NCI-H2029 treated with DMSO at 0.1 percent for 48 hours (cell line): ENCODE measurements at regions not wholly inside any gene's neighbourhood (a gene's known extent, or its start where the extent isn't known, plus 50 kb on each side); places are given as distances from the start of the nearest gene placed in this dataset.

Experiments
- DNase-seq: peaks from one replicate; lab custom pipeline; 2025; lab: John Stamatoyannopoulos, UW

DNA sequence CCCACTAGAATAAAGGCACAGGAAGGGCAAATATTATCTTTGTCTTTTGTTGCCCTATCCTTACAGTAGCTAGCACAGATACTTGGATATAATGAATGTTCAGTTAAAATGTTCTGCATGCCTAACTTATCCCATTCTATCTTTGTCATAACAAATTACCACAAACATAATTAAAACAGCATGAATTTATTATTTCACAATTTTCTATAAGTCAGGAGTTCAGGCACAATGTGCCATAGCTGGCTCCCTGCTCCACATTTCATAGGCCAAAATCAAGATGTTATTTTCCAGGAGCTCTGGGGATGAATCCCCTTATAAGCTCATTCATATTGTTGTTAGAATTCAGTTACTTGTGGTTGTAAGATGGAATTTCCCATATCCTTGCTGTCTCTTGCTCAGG is 975.5 kb downstream of the IGSF11 start:
- no peak for DNase-seq

- DNase-seq = no peak
Observed at GRCh38 chr3:118067439-118067838, 967.2 kb downstream of the IGSF11 start.

DNA sequence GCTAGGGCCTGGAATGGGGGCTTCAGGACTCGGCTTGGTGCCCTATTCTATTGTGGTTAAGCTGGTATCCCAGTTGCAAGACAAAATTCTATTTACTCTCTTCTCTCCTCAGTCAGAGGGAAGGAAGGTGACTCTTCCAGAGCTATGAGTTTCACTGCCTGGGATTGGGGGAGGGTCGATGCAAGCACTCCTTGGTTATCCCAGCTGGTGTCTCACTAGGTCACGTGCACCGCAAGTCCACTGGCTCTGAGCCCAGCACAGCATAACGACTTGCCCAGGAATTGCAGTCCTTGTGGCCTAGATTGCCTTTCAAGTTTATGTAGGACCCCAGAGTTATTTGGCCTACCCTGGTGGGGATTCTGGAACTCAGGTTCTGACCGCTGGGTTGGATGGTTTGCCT is 958.8 kb downstream of the IGSF11 start:
- no peak for DNase-seq

DNA sequence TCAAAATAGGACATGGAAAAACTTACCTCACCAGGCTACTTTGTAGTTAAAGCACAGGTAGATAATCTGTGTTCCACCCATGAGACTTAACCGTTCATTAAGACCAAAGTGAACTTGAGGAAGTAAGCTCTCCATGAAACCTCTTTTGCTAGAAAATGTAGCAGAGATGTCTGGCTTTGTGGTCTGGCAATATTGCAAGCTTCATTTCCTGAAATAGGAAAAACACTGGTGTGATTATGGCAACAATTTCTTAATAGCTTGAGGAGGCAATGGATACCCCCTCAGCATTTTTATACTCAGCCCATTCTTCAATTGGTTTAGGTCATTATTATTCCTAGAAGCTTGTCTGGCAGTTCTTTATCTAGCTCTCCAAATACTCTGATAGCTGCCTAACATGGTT is 957.3 kb downstream of the IGSF11 start:
- no peak for DNase-seq

DNA sequence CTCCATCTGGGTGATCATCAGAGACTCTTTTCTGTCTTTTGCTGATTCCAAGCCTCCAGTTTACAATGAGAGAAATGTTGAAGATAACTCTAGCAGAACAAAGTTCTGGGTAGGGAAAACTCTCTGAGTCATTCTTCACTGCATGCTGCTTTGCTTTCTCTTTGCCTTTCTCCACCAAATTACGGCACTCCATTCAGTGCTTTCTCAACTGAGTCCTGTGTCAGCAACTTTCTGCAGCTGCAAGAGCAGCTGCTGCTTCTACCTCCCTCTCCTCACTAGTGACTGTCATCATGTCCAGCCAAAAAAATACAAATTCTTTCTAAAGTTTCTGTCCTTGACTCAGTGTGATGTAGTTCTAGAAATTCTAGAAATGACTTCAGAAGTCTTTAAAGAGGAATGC is 953.8 kb downstream of the IGSF11 start:
- DNase-seq = no peak

DNA sequence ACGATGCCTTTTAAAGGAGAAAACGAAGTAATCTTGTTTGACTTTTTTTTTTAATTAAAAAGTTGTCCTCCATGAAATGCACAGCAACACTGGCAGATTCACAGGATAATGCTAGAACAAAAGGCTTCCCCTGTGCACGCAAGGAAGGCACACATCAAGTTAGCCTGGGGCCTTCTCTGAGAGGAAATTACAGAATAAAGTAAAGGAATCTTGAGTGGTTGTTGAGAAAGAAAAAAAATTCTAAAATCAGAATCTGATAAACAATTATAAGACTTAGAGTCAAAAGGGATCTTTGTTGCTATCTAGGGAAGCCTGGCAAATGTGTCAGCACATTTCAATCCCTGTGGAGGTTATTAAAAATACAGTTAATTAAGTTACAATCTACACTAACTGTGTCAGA is 946.0 kb downstream of the IGSF11 start:
- DNase-seq = no peak

GRCh38 chr3:118089563-118089962 is 945.1 kb downstream of the IGSF11 start:
- no peak for DNase-seq

DNA sequence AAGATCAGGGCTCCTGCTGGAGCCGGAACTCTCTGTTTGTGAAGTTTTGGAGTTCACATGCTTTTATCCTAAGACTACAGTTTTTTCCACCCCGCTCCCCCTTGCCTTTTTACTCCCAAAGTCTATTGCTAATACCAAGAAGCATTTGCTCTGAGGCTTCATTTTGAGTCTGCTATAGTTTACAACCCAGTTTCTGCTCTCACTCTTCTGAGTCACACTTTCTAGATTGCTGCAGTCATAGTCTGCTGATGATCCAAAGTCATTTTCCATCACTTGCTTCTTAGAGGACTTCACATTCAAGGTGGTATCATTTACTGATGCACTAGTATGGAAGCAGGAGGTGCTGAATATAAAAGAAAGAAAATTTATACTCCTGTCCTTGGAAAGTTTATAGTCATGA is 937.4 kb downstream of the IGSF11 start:
- no peak for DNase-seq

DNA sequence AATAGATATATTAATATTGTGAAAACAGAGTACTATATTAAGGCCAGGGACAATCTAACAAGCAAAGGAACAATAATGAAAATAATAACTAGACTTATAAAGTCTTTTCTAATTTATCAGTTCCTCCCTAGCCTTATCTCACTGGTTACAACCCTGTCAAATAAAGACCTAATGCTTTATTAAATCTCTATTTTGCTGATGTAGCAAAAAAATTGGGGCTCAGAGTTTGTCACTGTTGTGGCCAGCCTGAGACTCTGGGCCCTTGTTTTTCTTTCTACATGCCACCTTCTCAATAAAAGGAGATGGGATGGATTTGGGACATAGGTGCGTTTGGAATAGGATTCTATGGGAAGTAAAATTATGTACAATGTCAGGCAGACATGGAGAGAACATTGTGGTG is 937.0 kb downstream of the IGSF11 start:
- no peak for DNase-seq

DNA sequence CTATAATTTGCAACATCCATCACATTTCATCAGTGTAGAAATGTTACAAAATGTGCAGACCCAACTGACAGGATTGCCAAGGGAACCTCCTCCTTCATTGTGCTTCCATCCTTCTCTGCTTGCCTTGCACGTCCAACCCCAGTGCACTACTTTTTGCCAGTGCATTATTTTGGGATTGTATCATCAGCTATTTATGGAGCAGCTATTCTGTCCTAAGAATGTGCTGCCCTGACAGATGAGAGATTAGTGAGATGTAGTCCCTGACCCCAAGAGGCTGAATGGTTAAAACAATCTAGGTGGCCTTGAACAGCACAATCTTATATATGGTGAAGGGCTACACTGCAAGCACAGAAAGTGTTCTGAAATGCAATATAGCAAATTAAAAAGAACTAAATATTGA is 935.8 kb downstream of the IGSF11 start:
- DNase-seq = no peak

- no peak for DNase-seq
Observed at GRCh38 chr3:118101891-118102290, 932.8 kb downstream of the IGSF11 start.

DNA sequence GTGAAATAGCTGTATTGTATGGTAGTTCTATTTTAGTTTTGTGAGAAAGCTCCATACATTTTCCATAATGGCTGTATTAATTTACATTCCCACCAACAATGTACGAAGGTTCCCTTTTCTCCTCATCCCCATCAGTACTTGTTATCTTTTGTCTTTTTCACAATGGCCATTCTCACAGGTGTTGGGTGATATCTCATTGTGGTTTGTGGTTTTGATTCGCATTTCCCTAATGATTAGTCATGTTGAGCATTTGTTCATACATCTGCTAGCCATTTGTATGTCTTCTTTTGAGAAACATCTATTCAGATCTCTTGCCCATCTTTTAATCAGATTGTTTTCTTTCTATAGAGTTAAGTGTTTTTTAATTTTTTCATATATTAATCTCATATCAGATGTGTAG is 931.9 kb downstream of the IGSF11 start:
- DNase-seq = no peak

DNA sequence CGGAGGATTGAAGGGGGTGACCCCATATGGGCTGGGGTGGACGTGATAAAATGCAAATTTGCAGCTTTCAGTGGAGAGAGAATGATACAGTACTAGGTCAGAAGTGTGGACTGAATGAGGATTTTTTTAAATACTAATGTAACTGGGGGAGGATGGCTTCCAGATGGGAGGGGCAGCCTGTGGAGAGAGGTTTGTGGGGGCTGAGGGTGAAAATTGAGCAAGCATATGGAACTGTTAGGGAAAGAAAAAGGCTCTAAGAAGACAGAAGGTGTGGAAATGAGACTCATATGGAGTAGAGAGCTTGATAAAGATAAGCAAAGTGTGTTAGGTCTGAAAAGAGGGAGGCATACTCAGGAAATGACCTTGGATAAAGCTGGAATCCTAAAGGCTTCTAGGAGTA is 926.4 kb downstream of the IGSF11 start:
- no peak for DNase-seq

DNA sequence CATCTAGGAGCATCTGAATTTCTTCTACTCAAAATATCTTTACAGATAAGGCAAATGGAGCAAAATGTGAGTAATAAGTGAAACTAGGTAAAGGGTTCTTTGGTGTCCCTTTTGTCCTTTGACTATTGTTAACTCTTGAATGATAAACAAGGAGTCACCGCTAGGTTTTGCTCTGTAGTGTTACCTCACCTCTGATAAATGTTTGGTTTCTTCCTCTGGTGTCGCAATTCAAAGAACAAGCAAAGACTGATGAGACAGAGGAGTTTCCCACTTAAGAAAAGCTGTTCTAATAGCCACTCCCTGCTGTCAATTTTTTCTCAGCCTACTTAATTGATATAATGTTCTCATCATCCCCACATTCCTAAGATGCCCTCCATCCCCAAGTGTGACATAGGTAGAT is 925.9 kb downstream of the IGSF11 start:
- DNase-seq = no peak

GRCh38 chr3:118110211-118110610 is 924.4 kb downstream of the IGSF11 start:
- DNase-seq = no peak

DNA sequence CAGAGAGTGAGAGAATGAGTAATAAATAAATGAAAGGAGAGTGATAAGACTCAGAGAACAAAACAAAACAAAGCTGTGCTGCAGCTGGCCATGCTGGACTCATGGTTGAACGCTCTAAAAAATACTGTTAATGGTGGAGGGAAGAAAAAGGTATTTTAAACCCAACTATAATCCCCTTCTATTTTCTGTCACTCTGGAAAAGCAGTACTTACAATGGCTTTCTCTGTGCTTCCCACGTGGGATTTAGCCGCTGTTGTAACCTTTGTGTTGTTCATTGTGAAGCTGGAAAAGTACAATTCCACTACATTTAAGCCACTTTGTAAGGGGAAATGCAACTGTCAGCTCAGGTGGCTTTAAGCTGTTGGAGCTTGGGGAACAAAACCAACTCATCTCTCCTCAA is 917.7 kb downstream of the IGSF11 start:
- no peak for DNase-seq

- no peak for DNase-seq
Observed at GRCh38 chr3:118126751-118127150, 907.9 kb downstream of the IGSF11 start.

- DNase-seq = no peak
Observed at GRCh38 chr3:118127992-118128391, 906.7 kb downstream of the IGSF11 start.

DNA sequence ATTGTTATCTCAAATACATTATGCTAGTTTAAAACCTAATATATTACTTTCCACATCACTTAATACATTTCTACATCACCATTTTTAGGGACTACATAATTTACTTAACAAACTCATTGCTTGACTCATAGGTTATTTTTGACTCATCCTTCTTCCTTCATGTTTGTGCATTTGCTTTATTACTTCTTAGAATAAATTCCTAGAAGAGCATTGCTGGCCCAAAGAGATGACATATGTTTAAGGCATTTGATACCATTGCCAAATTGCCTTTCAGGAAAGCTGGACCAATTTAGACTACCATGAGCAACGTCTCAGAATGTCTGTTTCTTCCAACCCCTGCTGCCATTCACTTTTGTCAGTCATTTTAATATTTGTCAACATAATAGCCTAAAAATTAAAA is 905.8 kb downstream of the IGSF11 start:
- DNase-seq = no peak

DNA sequence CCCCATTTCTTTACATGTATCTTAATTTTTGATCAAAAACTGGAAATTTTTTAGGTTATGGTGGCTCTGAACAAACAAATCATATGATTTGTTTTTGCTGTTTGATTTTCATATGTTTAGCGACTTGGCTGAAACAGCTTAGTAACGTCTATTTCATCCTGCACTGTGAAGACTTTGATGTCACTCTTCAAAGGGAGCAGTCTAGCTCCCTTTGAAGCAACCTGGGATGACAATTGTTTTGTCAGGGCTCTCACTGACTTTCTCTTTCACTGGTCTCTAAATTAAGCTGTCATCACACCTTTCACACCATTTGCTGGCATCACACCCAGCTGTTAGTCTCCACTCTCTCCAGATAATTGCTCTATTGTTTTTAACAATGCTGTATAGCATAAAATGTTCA is 896.9 kb downstream of the IGSF11 start:
- DNase-seq = no peak

DNA sequence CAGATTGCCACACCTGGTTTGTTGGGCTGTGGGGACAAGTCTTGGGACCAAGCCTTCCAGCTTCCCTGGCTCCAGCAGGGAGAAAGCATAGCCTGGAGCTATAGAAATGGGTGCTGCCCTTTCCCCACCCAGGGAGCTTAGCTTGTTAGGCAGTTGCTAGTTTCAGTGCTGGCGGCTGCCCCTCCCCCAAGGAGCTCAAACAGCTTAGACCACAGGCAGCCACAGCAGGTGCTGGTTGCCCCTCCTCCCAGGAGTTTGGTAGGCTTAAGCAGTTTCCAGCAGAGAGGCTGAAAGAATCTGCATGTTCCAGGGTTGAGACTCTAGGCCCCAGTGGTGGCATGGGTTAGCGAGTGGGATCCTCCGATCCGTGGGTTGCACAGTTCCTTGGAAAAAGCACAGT is 889.7 kb downstream of the IGSF11 start:
- DNase-seq = no peak

- DNase-seq = no peak
Observed at GRCh38 chr3:118146658-118147375, 887.8 kb downstream of the IGSF11 start.

DNA sequence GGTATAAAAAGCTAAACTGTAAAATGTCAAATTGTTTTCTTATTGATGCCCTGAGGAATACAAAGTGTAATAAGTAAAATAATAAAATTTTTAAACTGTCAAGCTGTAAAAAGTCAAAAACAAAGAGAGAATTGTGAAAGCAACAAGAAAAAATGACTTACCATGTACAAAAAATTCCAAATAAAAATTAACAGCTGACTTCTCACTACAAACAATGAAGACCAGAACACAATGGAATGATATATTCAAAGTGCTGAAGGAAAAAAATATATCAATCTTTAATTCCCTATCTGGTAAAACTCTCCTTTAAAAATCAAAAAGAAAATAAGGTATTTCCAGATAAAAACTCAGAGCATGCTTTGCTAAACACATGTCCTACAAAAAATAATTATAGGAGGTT is 883.5 kb downstream of the IGSF11 start:
- no peak for DNase-seq
